Neural crest cell (in vitro differentiated cells): ENCODE measurements at regions not wholly inside any gene's neighbourhood (a gene's known extent, or its start where the extent isn't known, plus 50 kb on each side); places are given as distances from the start of the nearest gene placed in this dataset.

ENCODE experiments used
- DNase-seq: peaks from one replicate; pipeline ENCODE4 v3.0.0; 2021; ENCODE audit warnings: low read depth, mixed read lengths, low spot score
- H3K27ac Mint-ChIP-seq: one replicate; pipeline ENCODE4 v1.8.0; 2021; ENCODE audit warnings: mild to moderate bottlenecking, mixed read lengths; ENCODE audit not compliant: unreplicated experiment
- H3K27me3 Mint-ChIP-seq: 2 replicates; pipeline ENCODE4 v1.8.0; 2021; ENCODE audit warnings: low read depth, mild to moderate bottlenecking, mixed read lengths
- H3K36me3 Mint-ChIP-seq: 2 replicates; pipeline ENCODE4 v1.8.0; 2021; ENCODE audit warnings: low read depth, mild to moderate bottlenecking, mixed read lengths
- H3K4me1 Mint-ChIP-seq: 2 replicates; pipeline ENCODE4 v1.8.0; 2021; ENCODE audit warnings: mixed read lengths
- H3K4me3 Mint-ChIP-seq: one replicate; pipeline ENCODE4 v1.8.0; 2021; ENCODE audit warnings: mild to moderate bottlenecking, mixed read lengths
- H3K9me3 Mint-ChIP-seq: 2 replicates; pipeline ENCODE4 v1.8.0; 2021; ENCODE audit warnings: mixed read lengths
- CTCF ChIP-seq: fragments of 200-600 bp; sonication (generic); conservative IDR thresholded peaks from 2 replicates; pipeline ENCODE4 v1.5.0; 2021; ENCODE audit warnings: antibody characterized with exemption, mild to moderate bottlenecking

- no peak for TF ChIP-seq CTCF
- no peak for DNase-seq
- Mint-ChIP-seq H3K27ac (peak overlapping the region; percentile 63), H3K9me3 (no peaks in the 10 kb centered on the region), H3K4me1 (peaks cover 62% of the 10 kb centered on the region), H3K4me3 (no peak overlapping the region), H3K36me3 (no peaks in the 10 kb centered on the region), H3K27me3 (peaks cover 2% of the 10 kb centered on the region)
Observed at GRCh38 chr1:5423109-5423508, 569.1 kb downstream of the NPHP4 start.

DNA sequence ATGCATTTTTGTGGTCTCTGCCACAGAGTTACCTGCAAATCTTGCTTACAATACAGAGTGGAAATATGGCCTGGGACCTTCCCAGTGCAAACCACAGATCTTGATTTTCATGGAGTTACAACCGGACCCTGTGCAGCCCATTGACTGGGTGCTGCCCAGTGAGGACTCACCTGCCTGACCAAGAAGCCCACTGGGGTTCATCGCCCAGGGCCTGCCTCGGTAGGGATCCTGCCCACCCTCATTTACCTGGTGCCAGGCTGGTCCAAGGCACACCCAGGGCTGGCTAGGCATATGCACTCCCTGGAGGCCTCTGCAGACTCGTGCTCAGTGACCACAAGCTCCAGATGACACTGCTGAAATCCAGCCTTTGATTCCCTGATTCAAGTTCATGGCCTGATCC is 572.7 kb downstream of the NPHP4 start:
- no peak for DNase-seq
- no peaks in the 10 kb centered on the region for H3K36me3 Mint-ChIP-seq
- peaks cover 2% of the 10 kb centered on the region for H3K27me3 Mint-ChIP-seq
- H3K9me3 Mint-ChIP-seq: no peaks in the 10 kb centered on the region
- H3K27ac Mint-ChIP-seq: peak overlapping the region; percentile 38
- no peak for TF ChIP-seq CTCF
- no peak overlapping the region for H3K4me3 Mint-ChIP-seq
- H3K4me1 Mint-ChIP-seq: peaks cover 45% of the 10 kb centered on the region

- no peak for DNase-seq
- Mint-ChIP-seq H3K36me3 (no peaks in the 10 kb centered on the region), H3K27me3 (no peaks in the 10 kb centered on the region), H3K4me1 (peaks cover 26% of the 10 kb centered on the region), H3K27ac (no peak overlapping the region), H3K9me3 (no peaks in the 10 kb centered on the region), H3K4me3 (no peak overlapping the region)
- no peak for TF ChIP-seq CTCF
Observed at GRCh38 chr1:5416518-5416917, 575.7 kb downstream of the NPHP4 start.

DNA sequence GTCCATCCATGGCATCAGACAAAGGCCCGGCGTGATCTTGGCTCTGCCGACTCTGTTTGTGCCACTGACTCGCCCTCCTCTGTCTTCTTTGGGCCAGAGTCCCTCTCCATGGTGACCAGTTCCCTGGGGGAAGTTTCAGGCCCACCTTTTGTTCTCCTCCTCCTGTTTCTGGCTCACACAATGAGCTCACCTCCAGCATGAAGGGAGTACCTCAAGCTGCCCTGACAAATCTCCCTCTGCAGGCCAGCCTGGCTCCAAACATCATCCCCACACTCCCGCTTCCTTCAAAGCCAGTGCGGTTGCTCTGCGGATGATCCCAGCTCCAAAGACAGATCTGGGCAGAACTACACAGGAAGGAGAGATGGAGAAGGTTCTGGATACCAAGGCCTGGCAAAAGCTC is 576.6 kb downstream of the NPHP4 start:
- Mint-ChIP-seq H3K27me3 (no peaks in the 10 kb centered on the region), H3K4me3 (no peak overlapping the region), H3K27ac (peak overlapping the region; percentile 2), H3K9me3 (no peaks in the 10 kb centered on the region), H3K36me3 (no peaks in the 10 kb centered on the region), H3K4me1 (peaks cover 26% of the 10 kb centered on the region)
- DNase-seq: no peak
- no peak for TF ChIP-seq CTCF

GRCh38 chr1:5410652-5411051 is 581.6 kb downstream of the NPHP4 start:
- H3K27me3 Mint-ChIP-seq: no peaks in the 10 kb centered on the region
- H3K27ac Mint-ChIP-seq: no peak overlapping the region
- H3K9me3 Mint-ChIP-seq: no peaks in the 10 kb centered on the region
- no peak overlapping the region for H3K4me3 Mint-ChIP-seq
- no peak for DNase-seq
- no peaks in the 10 kb centered on the region for H3K36me3 Mint-ChIP-seq
- no peak for TF ChIP-seq CTCF
- H3K4me1 Mint-ChIP-seq: peaks cover 17% of the 10 kb centered on the region

DNA sequence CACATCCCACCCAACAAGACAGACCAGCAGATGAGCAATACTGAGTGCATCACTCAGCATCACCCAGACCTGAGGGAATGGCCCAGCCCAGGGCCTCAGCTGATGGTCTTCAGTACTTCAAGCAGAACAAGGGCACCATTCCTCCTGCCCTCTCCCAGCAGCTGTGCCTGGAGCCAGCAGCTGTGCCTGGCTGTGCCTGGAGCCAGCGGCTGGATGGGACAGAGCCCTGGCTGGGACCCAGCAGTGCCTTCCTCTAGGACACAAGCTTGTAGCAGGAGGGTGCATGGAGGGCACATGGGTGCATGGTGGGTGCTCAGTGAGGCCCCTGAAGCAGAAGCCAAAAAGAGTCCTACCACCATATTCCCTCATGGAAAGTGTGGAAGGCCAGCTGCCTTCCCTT is 583.8 kb downstream of the NPHP4 start:
- no peaks in the 10 kb centered on the region for H3K9me3 Mint-ChIP-seq
- no peaks in the 10 kb centered on the region for H3K27me3 Mint-ChIP-seq
- H3K4me1 Mint-ChIP-seq: peaks cover 5% of the 10 kb centered on the region
- DNase-seq: no peak
- no peak overlapping the region for H3K4me3 Mint-ChIP-seq
- TF ChIP-seq CTCF: no peak
- no peaks in the 10 kb centered on the region for H3K36me3 Mint-ChIP-seq
- H3K27ac Mint-ChIP-seq: no peak overlapping the region
